Neuronal stem cell (in vitro differentiated cells): ENCODE measurements at regions not wholly inside any gene's neighbourhood (a gene's known extent, or its start where the extent isn't known, plus 50 kb on each side); places are given as distances from the start of the nearest gene placed in this dataset.

Experiments used
- DNase-seq: peaks from one replicate; pipeline ENCODE4 v3.0.0-alpha.2; 2013; ENCODE audit warnings: low spot score
- H2AFZ ChIP-seq: one replicate; pipeline ENCODE4 v1.6.1; 2013; ENCODE audit warnings: mild to moderate bottlenecking, low read length, inconsistent platforms
- H2AK5ac ChIP-seq: 2 replicates; pipeline ENCODE4 v1.6.1; 2013; ENCODE audit warnings: low read depth, mild to moderate bottlenecking, inconsistent platforms, low read length, moderate library complexity, mixed read lengths
- H2BK120ac ChIP-seq: 2 replicates; pipeline ENCODE4 v1.6.1; 2013; ENCODE audit warnings: low read depth, mild to moderate bottlenecking, inconsistent platforms, low read length, moderate library complexity, mixed read lengths
- H2BK12ac ChIP-seq: one replicate; pipeline ENCODE4 v1.6.1; 2013; ENCODE audit warnings: low read length, inconsistent platforms
- H2BK15ac ChIP-seq: 2 replicates; pipeline ENCODE4 v1.6.1; 2013; ENCODE audit warnings: mild to moderate bottlenecking, low read length, inconsistent platforms, mixed read lengths
- H2BK5ac ChIP-seq: one replicate; pipeline ENCODE4 v1.6.1; 2013; ENCODE audit warnings: inconsistent platforms, mild to moderate bottlenecking, low read length, moderate library complexity
- H3K14ac ChIP-seq: one replicate; pipeline ENCODE4 v1.6.1; 2013; ENCODE audit warnings: low read length, inconsistent platforms
- H3K18ac ChIP-seq: 2 replicates; pipeline ENCODE4 v1.6.1; 2013; ENCODE audit warnings: low read length, inconsistent platforms
- H3K23ac ChIP-seq: 2 replicates; pipeline ENCODE4 v1.6.1; 2013; ENCODE audit warnings: low read depth, mild to moderate bottlenecking, mixed read lengths, low read length, inconsistent platforms; ENCODE audit not compliant: poor library complexity
- H3K27ac ChIP-seq: replicated peaks from 3 replicates; pipeline ENCODE4 v1.5.1; 2013; ENCODE audit warnings: low read length, inconsistent platforms
- H3K27me3 ChIP-seq, 3 experiments: 2 replicates each; pipeline ENCODE4 v1.6.1; 2013; ENCODE audit warnings: low read length in 3 of 3, mild to moderate bottlenecking in 2 of 3, inconsistent platforms in 1 of 3, low read depth in 1 of 3, mixed read lengths in 1 of 3, moderate library complexity in 1 of 3; ENCODE audit not compliant: control insufficient read depth in 3 of 3, insufficient read depth in 3 of 3
- H3K36me3 ChIP-seq, 2 donors: replicated peaks in 1 of 2; 2 replicates each; pipeline ENCODE4 v1.6.1; 2013; ENCODE audit warnings: low read length in 2 of 2; ENCODE audit not compliant: control insufficient read depth in 2 of 2, insufficient read depth in 2 of 2
- H3K4ac ChIP-seq: 2 replicates; pipeline ENCODE4 v1.6.1; 2013; ENCODE audit warnings: inconsistent platforms, mild to moderate bottlenecking, low read length, moderate library complexity
- H3K4me1 ChIP-seq, 2 donors: 1 replicate in 1 of 2; 2 replicates in 1 of 2; pipeline ENCODE4 v1.6.1; 2013; ENCODE audit warnings: low read length in 2 of 2, low read depth in 1 of 2; ENCODE audit not compliant: control insufficient read depth in 2 of 2, insufficient read depth in 1 of 2
- H3K4me2 ChIP-seq: one replicate; pipeline ENCODE4 v1.6.1; 2013; ENCODE audit warnings: mild to moderate bottlenecking, low read length, inconsistent platforms; ENCODE audit not compliant: insufficient read depth, poor library complexity, severe bottlenecking
- H3K4me3 ChIP-seq, 2 donors: 2 replicates each; pipeline ENCODE4 v1.5.1; 2013; ENCODE audit warnings: low read length in 2 of 2, mild to moderate bottlenecking in 2 of 2, inconsistent platforms in 1 of 2, moderate library complexity in 1 of 2
- H3K79me1 ChIP-seq: one replicate; pipeline ENCODE4 v1.6.1; 2013; ENCODE audit warnings: low read depth, mild to moderate bottlenecking, inconsistent platforms, low read length, moderate library complexity
- H3K9ac ChIP-seq: one replicate; pipeline ENCODE4 v1.6.1; 2013; ENCODE audit warnings: mild to moderate bottlenecking, low read depth, low read length, inconsistent platforms; ENCODE audit not compliant: poor library complexity
- H3K9me3 ChIP-seq, 2 donors: replicated peaks in 1 of 2; 2 replicates each; pipeline versions ENCODE3 to v1.6.1; 2013; ENCODE audit warnings: low read length in 2 of 2, mild to moderate bottlenecking in 2 of 2, inconsistent platforms in 1 of 2, low read depth in 1 of 2, mixed read lengths in 1 of 2, moderate library complexity in 1 of 2; ENCODE audit not compliant: control insufficient read depth in 2 of 2, insufficient read depth in 1 of 2
- H4K8ac ChIP-seq: one replicate; pipeline ENCODE4 v1.6.1; 2013; ENCODE audit warnings: low read depth, mild to moderate bottlenecking, inconsistent platforms, low read length, moderate library complexity
- H4K91ac ChIP-seq: one replicate; pipeline ENCODE4 v1.6.1; 2013; ENCODE audit warnings: low read length, low read depth, mild to moderate bottlenecking, inconsistent platforms; ENCODE audit not compliant: poor library complexity
- WGBS, 2 donors: extraction: QIAGEN DNeasy Blood & Tissue Kit; methylation state at CpG; one replicate each; pipeline ENCODE4 v1.1.7; 2013; ENCODE audit warnings: missing lambda C conversion rate in 2 of 2, mixed read lengths in 1 of 2; ENCODE audit not compliant: insufficient read length in 2 of 2, insufficient replicate concordance in 1 of 2; ENCODE audit errors: extremely low coverage in 2 of 2; 5-methylcytosine and 5-hydroxymethylcytosine counted together

- Histone ChIP-seq H3K4me1 (no peaks in the 10 kb centered on the region), H3K4me3 (no peak overlapping the region), H3K9me3 (no peaks in the 10 kb centered on the region), H3K18ac (no peak overlapping the region), H4K8ac (no peak overlapping the region), H4K91ac (no peak overlapping the region), H3K4me2 (no peak overlapping the region), H3K9ac (no peak overlapping the region), H3K36me3 (no peaks in the 10 kb centered on the region), H3K14ac (no peak overlapping the region), H3K79me1 (no peaks in the 10 kb centered on the region), H3K27ac (no peak overlapping the region), H3K27me3 (no peaks in the 10 kb centered on the region), H2BK15ac (no peak overlapping the region), H3K23ac (no peak overlapping the region), H2BK120ac (no peak overlapping the region), H2BK12ac (no peak overlapping the region), H2AFZ (no peak overlapping the region), H3K4ac (no peak overlapping the region), H2BK5ac (no peak overlapping the region), H2AK5ac (no peak overlapping the region)
- DNase-seq = no peak
- no CpG with 5 or more reads among the region's 3 CpGs for WGBS, 2 donors
Measured at GRCh38 chr3:79986338-79986737, 218.5 kb upstream of the ROBO1 start.

- no peak overlapping the region for H2BK5ac ChIP-seq
- H3K23ac ChIP-seq = no peak overlapping the region
- H3K27me3 ChIP-seq = no peaks in the 10 kb centered on the region
- WGBS, 2 donors = no CpG with 5 or more reads among the region's 6 CpGs
- no peak overlapping the region for H3K18ac ChIP-seq
- H3K4me2 ChIP-seq = no peak overlapping the region
- no peak overlapping the region for H3K4me3 ChIP-seq
- H3K4ac ChIP-seq = no peak overlapping the region
- H3K14ac ChIP-seq = no peak overlapping the region
- no peak overlapping the region for H4K8ac ChIP-seq
- no peaks in the 10 kb centered on the region for H3K79me1 ChIP-seq
- no peak overlapping the region for H2BK120ac ChIP-seq
- H3K36me3 ChIP-seq = no peaks in the 10 kb centered on the region
- H2AK5ac ChIP-seq = no peak overlapping the region
- H2BK15ac ChIP-seq = no peak overlapping the region
- no peak overlapping the region for H3K27ac ChIP-seq
- H3K9me3 ChIP-seq = no peaks in the 10 kb centered on the region
- no peak for DNase-seq
- no peak overlapping the region for H3K9ac ChIP-seq
- H2BK12ac ChIP-seq = no peak overlapping the region
- H3K4me1 ChIP-seq = no peaks in the 10 kb centered on the region
- no peak overlapping the region for H2AFZ ChIP-seq
- no peak overlapping the region for H4K91ac ChIP-seq
Measured at GRCh38 chr3:79985816-79986215, 218.0 kb upstream of the ROBO1 start.

GRCh38 chr3:79983118-79983517 lies 215.3 kb upstream of the ROBO1 start:
- Histone ChIP-seq H3K79me1 (no peaks in the 10 kb centered on the region), H2BK5ac (no peak overlapping the region), H2BK15ac (no peak overlapping the region), H3K23ac (no peak overlapping the region), H2AFZ (no peak overlapping the region), H2AK5ac (no peak overlapping the region), H3K4me2 (no peak overlapping the region), H4K91ac (no peak overlapping the region), H2BK120ac (no peak overlapping the region), H3K36me3 (no peaks in the 10 kb centered on the region), H3K4ac (no peak overlapping the region), H3K14ac (no peak overlapping the region), H3K9me3 (no peaks in the 10 kb centered on the region), H4K8ac (no peak overlapping the region), H3K18ac (no peak overlapping the region), H2BK12ac (no peak overlapping the region), H3K9ac (no peak overlapping the region), H3K4me1 (no peaks in the 10 kb centered on the region), H3K4me3 (no peak overlapping the region), H3K27me3 (no peaks in the 10 kb centered on the region), H3K27ac (no peak overlapping the region)
- DNase-seq = no peak
- no CpG with 5 or more reads among the region's 1 CpG for WGBS, 2 donors

- H3K4me3 ChIP-seq = no peak overlapping the region
- H2AK5ac ChIP-seq = no peak overlapping the region
- no peak overlapping the region for H3K23ac ChIP-seq
- H3K27ac ChIP-seq = no peak overlapping the region
- DNase-seq = no peak
- H3K4me2 ChIP-seq = no peak overlapping the region
- H3K14ac ChIP-seq = no peak overlapping the region
- no peaks in the 10 kb centered on the region for H3K4me1 ChIP-seq
- no CpG with 5 or more reads among the region's 3 CpGs for WGBS, 2 donors
- no peak overlapping the region for H2BK5ac ChIP-seq
- no peak overlapping the region for H4K8ac ChIP-seq
- H3K9ac ChIP-seq = no peak overlapping the region
- no peak overlapping the region for H3K18ac ChIP-seq
- no peak overlapping the region for H3K4ac ChIP-seq
- no peaks in the 10 kb centered on the region for H3K9me3 ChIP-seq
- no peaks in the 10 kb centered on the region for H3K79me1 ChIP-seq
- H4K91ac ChIP-seq = no peak overlapping the region
- no peaks in the 10 kb centered on the region for H3K27me3 ChIP-seq
- no peaks in the 10 kb centered on the region for H3K36me3 ChIP-seq
- H2BK120ac ChIP-seq = no peak overlapping the region
- no peak overlapping the region for H2AFZ ChIP-seq
- H2BK15ac ChIP-seq = no peak overlapping the region
- H2BK12ac ChIP-seq = no peak overlapping the region
Measured at GRCh38 chr3:79979990-79980389, 212.2 kb upstream of the ROBO1 start.
